Gastroesophageal sphincter (tissue), 4 donors: ENCODE measurements at regions not wholly inside any gene's neighbourhood (a gene's known extent, or its start where the extent isn't known, plus 50 kb on each side); places are given as distances from the start of the nearest gene placed in this dataset.

Experiments
- ATAC-seq: fragments of 150-250 bp; one replicate; pipeline ENCODE4 v1.9.1; 2016; ENCODE audit warnings: mild to moderate bottlenecking, moderate library complexity
- H3K27ac ChIP-seq, 4 donors: fragments of 200-600 bp; sonication (generic) in 3 of 4; 1 replicate in 3 of 4; 2 replicates in 1 of 4; pipeline ENCODE4 v1.5.1; 2016 to 2019
- H3K27me3 ChIP-seq: fragments of 200-600 bp; sonication (generic); one replicate; pipeline ENCODE4 v1.5.1; 2019
- H3K36me3 ChIP-seq, 2 donors: fragments of 200-600 bp; sonication (generic); one replicate each; pipeline ENCODE4 v1.5.1; 2019; ENCODE audit warnings: control low read depth in 1 of 2
- H3K4me1 ChIP-seq, 3 donors: fragments of 200-600 bp; sonication (generic); 1 replicate in 2 of 3; 2 replicates in 1 of 3; pipeline ENCODE4 v1.5.1; 2016 to 2019; ENCODE audit warnings: control low read depth in 2 of 3
- H3K4me3 ChIP-seq, 2 donors: fragments of 200-600 bp; sonication (generic); one replicate each; pipeline ENCODE4 v1.5.1; 2019; ENCODE audit warnings: mild to moderate bottlenecking in 1 of 2, moderate library complexity in 1 of 2
- H3K9me3 ChIP-seq, 3 donors: fragments of 200-600 bp; sonication (generic); one replicate each; pipeline ENCODE4 v1.5.1; 2017 to 2019; ENCODE audit warnings: control low read depth in 2 of 3
- CTCF ChIP-seq, 4 experiments: fragments of 200-600 bp in 2 of 4; fragments of 450-650 bp in 2 of 4; sonication (generic) in 1 of 4; IDR thresholded peaks; one replicate each; pipeline ENCODE4 v1.5.1; 2017 to 2019; ENCODE audit warnings: antibody characterized with exemption in 4 of 4, mild to moderate bottlenecking in 2 of 4, moderate library complexity in 2 of 4
- EP300 ChIP-seq: sonication (generic); formaldehyde crosslinking; IDR thresholded peaks from one replicate; pipeline ENCODE4 v1.6.1; 2017; ENCODE audit warnings: antibody characterized with exemption, mild to moderate bottlenecking
- POLR2A ChIP-seq, 2 donors: fragments of 450-650 bp; IDR thresholded peaks; one replicate each; pipeline ENCODE4 v1.6.1; 2017; ENCODE audit warnings: antibody characterized with exemption in 2 of 2, mild to moderate bottlenecking in 2 of 2, moderate library complexity in 1 of 2
- POLR2AphosphoS5 ChIP-seq: sonication (generic); formaldehyde crosslinking; IDR thresholded peaks from one replicate; pipeline ENCODE4 v1.6.1; 2017; ENCODE audit warnings: antibody characterized with exemption
- WGBS, 2 donors: methylation state at CpG; one replicate each; pipeline ENCODE4 v1.1.5; 2018; ENCODE audit warnings: low coverage in 1 of 2; 5-methylcytosine and 5-hydroxymethylcytosine counted together

GRCh38 chr1:81114191-81114590, 686.5 kb upstream of the ADGRL2 start:
- Histone ChIP-seq H3K4me3 (no peak overlapping the region), H3K4me1 (no peaks in the 10 kb centered on the region), H3K27ac (no peak overlapping the region), H3K27me3 (no peaks in the 10 kb centered on the region), H3K36me3 (no peaks in the 10 kb centered on the region), H3K9me3 (no peaks in the 10 kb centered on the region)
- 74 to 92% methylated on average over 4 to 5 of the region's 5 CpGs for WGBS, 2 donors
- TF ChIP-seq CTCF (IDR thresholded peaks at IDR 0.05) (no peak), EP300 (no peak), POLR2A (IDR thresholded peaks at IDR 0.05) (no peak), POLR2AphosphoS5 (no peak)
- no peak for ATAC-seq

GRCh38 chr1:81113688-81114087, 687.0 kb upstream of the ADGRL2 start:
- no peaks in the 10 kb centered on the region for H3K9me3 ChIP-seq
- no peak overlapping the region for H3K4me3 ChIP-seq
- no peaks in the 10 kb centered on the region for H3K4me1 ChIP-seq
- TF ChIP-seq POLR2AphosphoS5 = no peak
- no peaks in the 10 kb centered on the region for H3K27me3 ChIP-seq
- no peak for ATAC-seq
- H3K27ac ChIP-seq = no peak overlapping the region
- H3K36me3 ChIP-seq = no peaks in the 10 kb centered on the region

- no peak for TF ChIP-seq POLR2AphosphoS5
- TF ChIP-seq POLR2A (IDR thresholded peaks at IDR 0.05) = no peak
- TF ChIP-seq EP300 = no peak
- no peak for TF ChIP-seq CTCF (IDR thresholded peaks at IDR 0.05)
- H3K27ac ChIP-seq = no peak overlapping the region
- H3K27me3 ChIP-seq = no peaks in the 10 kb centered on the region
- 80 to 85% methylated on average over 2 of the region's 2 CpGs for WGBS, 2 donors
- ATAC-seq = no peak
- no peaks in the 10 kb centered on the region for H3K36me3 ChIP-seq
- no peak overlapping the region for H3K4me3 ChIP-seq
- H3K4me1 ChIP-seq = no peaks in the 10 kb centered on the region
- no peaks in the 10 kb centered on the region for H3K9me3 ChIP-seq
Observed at GRCh38 chr1:81111818-81112217, 688.9 kb upstream of the ADGRL2 start.

GRCh38 chr1:81109038-81109437, 691.7 kb upstream of the ADGRL2 start:
- ATAC-seq = no peak
- Histone ChIP-seq H3K36me3 (no peaks in the 10 kb centered on the region), H3K27ac (no peak overlapping the region), H3K4me3 (no peak overlapping the region), H3K27me3 (no peaks in the 10 kb centered on the region), H3K9me3 (no peaks in the 10 kb centered on the region), H3K4me1 (no peaks in the 10 kb centered on the region)
- no peak for TF ChIP-seq EP300
- no peak for TF ChIP-seq POLR2A (IDR thresholded peaks at IDR 0.05)
- no peak for TF ChIP-seq CTCF (IDR thresholded peaks at IDR 0.05)
- no peak for TF ChIP-seq POLR2AphosphoS5
- WGBS, 2 donors = 91% methylated on average over 4 of the region's 4 CpGs; no CpG with 5 or more reads in 1 of the 2 donors

GRCh38 chr1:81097860-81098259, 702.9 kb upstream of the ADGRL2 start:
- Histone ChIP-seq H3K4me1 (no peaks in the 10 kb centered on the region), H3K27ac (no peak overlapping the region), H3K27me3 (no peaks in the 10 kb centered on the region), H3K9me3 (no peaks in the 10 kb centered on the region), H3K4me3 (no peak overlapping the region), H3K36me3 (no peaks in the 10 kb centered on the region)
- TF ChIP-seq POLR2AphosphoS5 (no peak), POLR2A (IDR thresholded peaks at IDR 0.05) (no peak), CTCF (IDR thresholded peaks at IDR 0.05) (no peak)
- 74 to 82% methylated on average over 3 of the region's 3 CpGs for WGBS, 2 donors
- no peak for ATAC-seq

GRCh38 chr1:81073580-81073979, 727.2 kb upstream of the ADGRL2 start:
- no peak for ATAC-seq
- no peaks in the 10 kb centered on the region for H3K9me3 ChIP-seq
- WGBS, 2 donors = 80 to 100% methylated on average over 1 of the region's 1 CpG
- H3K4me3 ChIP-seq = no peak overlapping the region
- H3K27ac ChIP-seq = no peak overlapping the region
- H3K36me3 ChIP-seq = no peaks in the 10 kb centered on the region
- no peak for TF ChIP-seq POLR2AphosphoS5
- no peak for TF ChIP-seq POLR2A (IDR thresholded peaks at IDR 0.05)
- no peak for TF ChIP-seq CTCF (IDR thresholded peaks at IDR 0.05)
- no peak for TF ChIP-seq EP300
- H3K4me1 ChIP-seq = no peaks in the 10 kb centered on the region
- no peaks in the 10 kb centered on the region for H3K27me3 ChIP-seq
